Fibroblast of mammary gland (primary cell): ENCODE measurements at regions not wholly inside any gene's neighbourhood (a gene's known extent, or its start where the extent isn't known, plus 50 kb on each side); places are given as distances from the start of the nearest gene placed in this dataset.
A peak's percentile ranks its signal among the peaks of the same experiment; 100 is the strongest.

Source experiments
- DNase-seq: peaks from one replicate; pipeline ENCODE4 v3.0.0-alpha.2; 2010; ENCODE audit warnings: low read depth
- H3K4me3 ChIP-seq: 2 replicates; pipeline ENCODE4 v1.5.1; 2011; ENCODE audit warnings: low read depth, mild to moderate bottlenecking, low read length, moderate library complexity; ENCODE audit not compliant: control insufficient read depth
- TF ChIP-seq, protein P1 (sequence below): conservative IDR thresholded peaks from 2 replicates; pipeline ENCODE4 v1.5.1; 2011; ENCODE audit warnings: low read depth, low read length, inconsistent platforms; ENCODE audit not compliant: control insufficient read depth, insufficient read depth

DNA sequence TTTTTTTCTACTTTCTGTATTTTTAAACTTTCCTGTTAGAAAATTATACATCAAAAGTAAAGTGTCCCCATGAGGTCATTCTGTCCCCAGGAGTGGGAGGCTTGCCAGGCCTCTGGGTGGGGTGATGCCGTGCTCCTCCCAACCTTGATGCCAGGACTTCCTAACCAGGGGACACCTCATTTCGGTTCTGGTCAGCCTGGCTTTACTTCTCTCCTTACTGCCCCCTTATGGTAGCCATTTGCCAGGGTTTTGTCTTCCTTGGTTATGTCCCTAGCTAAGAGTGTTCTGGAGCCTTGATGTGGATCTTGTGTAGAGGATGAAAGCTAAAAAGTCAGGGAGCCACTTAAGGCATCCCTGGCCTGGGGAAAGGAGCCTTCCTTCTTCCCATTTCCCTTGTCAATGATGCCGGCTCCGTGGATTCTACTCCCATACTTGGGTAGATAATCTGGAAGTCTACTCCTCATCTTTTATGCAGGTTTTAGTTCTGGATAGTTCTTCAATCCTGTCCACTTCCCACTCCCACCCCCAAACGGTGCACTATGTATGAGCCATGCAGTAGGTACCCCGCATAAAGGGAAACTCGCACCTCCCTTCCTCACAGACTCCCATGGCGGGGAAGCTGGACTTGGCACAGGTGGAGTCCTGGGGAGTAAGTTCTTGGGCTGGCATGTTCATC, 164.1 kb upstream of the SALL4 start:
- DNase-seq = peak; percentile 78
- no peak overlapping the region for H3K4me3 ChIP-seq
- TF ChIP-seq, protein P1, sequence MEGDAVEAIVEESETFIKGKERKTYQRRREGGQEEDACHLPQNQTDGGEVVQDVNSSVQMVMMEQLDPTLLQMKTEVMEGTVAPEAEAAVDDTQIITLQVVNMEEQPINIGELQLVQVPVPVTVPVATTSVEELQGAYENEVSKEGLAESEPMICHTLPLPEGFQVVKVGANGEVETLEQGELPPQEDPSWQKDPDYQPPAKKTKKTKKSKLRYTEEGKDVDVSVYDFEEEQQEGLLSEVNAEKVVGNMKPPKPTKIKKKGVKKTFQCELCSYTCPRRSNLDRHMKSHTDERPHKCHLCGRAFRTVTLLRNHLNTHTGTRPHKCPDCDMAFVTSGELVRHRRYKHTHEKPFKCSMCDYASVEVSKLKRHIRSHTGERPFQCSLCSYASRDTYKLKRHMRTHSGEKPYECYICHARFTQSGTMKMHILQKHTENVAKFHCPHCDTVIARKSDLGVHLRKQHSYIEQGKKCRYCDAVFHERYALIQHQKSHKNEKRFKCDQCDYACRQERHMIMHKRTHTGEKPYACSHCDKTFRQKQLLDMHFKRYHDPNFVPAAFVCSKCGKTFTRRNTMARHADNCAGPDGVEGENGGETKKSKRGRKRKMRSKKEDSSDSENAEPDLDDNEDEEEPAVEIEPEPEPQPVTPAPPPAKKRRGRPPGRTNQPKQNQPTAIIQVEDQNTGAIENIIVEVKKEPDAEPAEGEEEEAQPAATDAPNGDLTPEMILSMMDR = peak; percentile 89

DNA sequence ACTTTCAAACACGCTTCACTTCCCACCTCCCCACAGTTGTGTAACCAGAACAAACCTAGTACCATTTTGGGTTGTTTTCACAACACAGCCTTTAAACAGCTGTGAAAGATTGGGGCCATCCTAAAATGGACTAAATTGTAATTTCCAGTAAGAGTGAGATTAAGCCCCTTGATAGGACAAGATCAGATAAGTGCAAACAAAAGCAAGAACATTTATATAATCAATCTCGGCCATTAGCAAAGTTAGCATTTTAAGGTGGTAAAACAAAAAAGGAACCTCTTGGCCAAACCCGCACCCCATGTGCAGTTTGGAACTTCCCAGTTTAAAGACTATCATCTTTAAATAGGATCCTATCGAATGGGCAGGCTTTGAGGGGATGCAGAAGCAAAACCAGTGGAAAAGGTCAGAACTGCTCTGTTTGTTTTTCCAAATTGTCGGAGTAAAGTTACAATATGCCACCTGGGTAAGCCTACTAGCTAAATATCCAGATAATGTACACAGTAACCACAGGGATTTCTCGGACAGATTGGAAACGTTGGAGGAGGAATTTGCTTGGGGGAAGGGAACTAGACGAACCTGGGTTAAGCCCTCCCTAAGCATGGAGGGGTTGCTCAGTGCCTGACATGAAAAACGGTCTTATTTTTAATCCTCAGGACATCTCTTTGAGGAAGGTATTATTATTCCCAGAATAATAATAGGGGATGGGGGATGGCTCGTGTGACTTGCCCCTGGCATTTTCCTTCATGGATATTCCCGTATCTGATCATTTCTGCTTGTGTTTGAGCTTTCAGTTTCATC, 159.8 kb upstream of the SALL4 start:
- no peak for DNase-seq
- TF ChIP-seq, protein P1 = no peak

DNA sequence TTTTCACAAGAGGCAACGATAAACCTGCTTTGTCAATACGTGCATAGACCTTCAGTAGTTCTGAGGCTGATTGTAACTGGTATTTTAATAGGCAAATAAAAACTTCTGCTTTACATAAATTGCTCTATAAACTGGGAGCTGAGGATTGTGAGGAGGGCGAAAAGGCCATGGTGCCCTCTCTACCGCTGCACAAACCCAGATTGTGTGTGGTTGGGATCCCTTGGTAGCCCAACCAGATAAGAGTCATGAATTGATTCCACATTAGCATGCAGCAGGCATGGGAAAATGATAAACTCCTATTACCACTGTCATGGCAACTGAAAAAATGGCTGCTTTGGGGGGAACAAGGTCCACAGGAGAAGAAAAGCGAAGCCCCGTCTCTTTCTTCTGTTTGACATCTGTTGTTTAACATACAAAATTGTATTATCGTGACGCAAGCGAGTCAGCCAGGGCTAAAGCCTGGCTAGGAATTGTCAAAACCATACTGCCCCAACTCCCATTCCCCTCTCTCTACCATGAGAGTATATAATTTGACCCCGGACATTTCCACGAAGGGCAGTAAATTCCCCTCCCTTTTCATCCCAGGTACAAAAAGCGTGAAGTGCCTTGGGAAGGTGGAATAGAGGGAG, 157.8 kb upstream of the SALL4 start:
- no peak for DNase-seq
- TF ChIP-seq, protein P1 = no peak
- H3K4me3 ChIP-seq = no peak overlapping the region

More for the DNA sequence above, 159.8 kb upstream of the SALL4 start:
- H3K4me3 ChIP-seq = no peak overlapping the region

DNA sequence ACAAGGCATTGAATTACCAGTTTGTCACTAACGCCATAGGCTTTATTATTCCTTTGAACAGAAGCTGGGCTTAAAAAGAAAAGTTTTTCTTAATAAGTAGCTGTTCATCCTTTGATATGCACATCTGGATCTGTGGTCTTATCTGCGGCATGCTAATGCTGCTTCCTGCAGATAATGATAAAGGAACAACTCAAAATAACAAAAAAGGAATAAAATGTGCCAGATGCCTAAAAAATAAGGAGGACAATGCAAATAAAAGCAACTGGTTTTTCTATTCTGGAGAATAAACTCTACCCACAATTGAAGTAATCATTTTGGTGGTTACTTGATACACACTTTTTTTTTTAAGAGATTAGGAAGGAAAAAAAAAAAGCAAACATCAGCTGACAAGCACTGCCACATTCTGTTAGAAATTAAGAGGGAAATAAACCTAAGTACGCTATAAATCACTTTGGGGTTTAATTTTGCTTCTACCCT, 156.8 kb upstream of the SALL4 start:
- TF ChIP-seq, protein P1 = no peak
- DNase-seq = no peak
- H3K4me3 ChIP-seq = no peak overlapping the region

DNA sequence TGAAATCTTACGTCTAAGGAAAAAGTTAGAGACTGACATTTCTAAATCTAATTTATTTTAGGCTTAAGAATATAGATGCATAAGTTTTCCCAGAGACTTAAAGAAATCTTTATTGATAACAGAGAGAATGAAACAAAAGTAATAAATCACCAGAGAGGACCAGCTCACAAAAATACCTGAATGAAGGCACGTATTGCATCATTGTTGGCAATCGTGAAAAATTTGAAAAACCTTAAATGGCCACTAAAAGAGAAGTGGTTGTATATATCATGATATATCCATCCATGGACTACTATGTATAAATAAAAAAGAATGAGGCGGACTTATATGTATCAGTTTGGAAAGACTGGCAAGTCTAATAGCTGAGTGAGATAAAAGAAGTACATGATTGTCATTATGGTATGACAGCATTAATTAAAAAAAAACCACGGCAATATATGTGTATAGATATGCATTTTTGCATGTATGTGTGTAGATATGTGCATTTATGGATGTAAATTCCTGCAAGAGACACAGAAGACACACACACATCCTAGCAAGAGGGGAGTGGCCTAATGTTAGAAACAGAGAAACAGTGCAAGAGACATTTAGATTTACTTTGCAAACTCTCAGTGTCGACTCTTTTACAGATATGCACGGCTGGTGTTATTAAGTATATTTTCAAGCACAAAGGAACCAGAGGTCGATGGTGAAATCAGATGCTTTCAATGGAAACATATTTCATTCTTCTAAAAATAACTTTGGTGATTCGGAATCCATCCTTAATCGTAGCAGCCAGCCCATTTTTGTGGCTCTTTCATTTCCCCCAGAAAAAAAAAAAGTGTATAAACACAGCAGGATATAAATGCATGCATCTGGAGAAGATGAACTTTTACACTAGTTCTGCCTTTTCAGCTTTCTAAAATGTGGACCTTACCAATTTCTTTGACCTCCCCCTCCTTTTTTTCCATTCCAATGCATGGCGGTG, 156.1 kb upstream of the SALL4 start:
- no peak overlapping the region for H3K4me3 ChIP-seq
- TF ChIP-seq, protein P1 = no peak
- peak; percentile 11 for DNase-seq

DNA sequence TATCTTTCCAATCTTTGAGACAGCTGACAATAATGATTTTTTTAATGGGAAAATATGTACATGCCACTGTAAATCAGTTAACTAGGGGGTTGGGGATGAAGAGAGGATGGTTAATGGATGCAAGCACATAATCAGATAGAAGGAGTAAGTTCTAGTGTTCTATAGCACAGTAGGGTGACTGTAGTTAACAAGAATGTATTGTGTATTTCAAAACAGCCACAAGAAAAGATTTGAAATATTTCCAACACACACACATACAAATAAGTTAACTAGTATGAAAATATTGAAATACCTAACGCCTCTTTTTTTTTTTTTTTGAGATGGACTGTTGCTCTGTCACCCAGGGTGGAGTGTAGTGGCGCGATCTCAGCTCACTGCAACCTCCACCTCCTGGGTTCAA, 153.4 kb upstream of the SALL4 start:
- TF ChIP-seq, protein P1 = no peak
- peak; percentile 41 for DNase-seq
- H3K4me3 ChIP-seq = no peak overlapping the region
